ENCODE measurements at regions not wholly inside any gene's neighbourhood (a gene's known extent, or its start where the extent isn't known, plus 50 kb on each side); places are given as distances from the start of the nearest gene placed in this dataset.

GRCh38 chr2:8426550-8426949, 255.3 kb upstream of the ID2 start:
- TF ChIP-seq NFIC (IDR thresholded peaks at IDR 0.05), result no peak
- no peak for TF ChIP-seq YY1 (IDR thresholded peaks at IDR 0.05; ENCODE audit: low read depth)
- TF ChIP-seq MAX (IDR thresholded peaks at IDR 0.05), result no peak
- no peak for TF ChIP-seq EGR1 (IDR thresholded peaks at IDR 0.05)
- TF ChIP-seq EP300 (IDR thresholded peaks at IDR 0.05; ENCODE audit: borderline replicate concordance), result no peak
- no peak for TF ChIP-seq CREB1 (IDR thresholded peaks at IDR 0.05; ENCODE audit: low read depth)
- TF ChIP-seq RAD21 (IDR thresholded peaks at IDR 0.05; ENCODE audit: low read depth), result no peak
- no peak for TF ChIP-seq USF1 (IDR thresholded peaks at IDR 0.05)
- TF ChIP-seq CEBPB (IDR thresholded peaks at IDR 0.05), result no peak
